IMR-90 (cell line): ENCODE measurements at regions not wholly inside any gene's neighbourhood (a gene's known extent, or its start where the extent isn't known, plus 50 kb on each side); places are given as distances from the start of the nearest gene placed in this dataset.

ENCODE experiments used
- ATAC-seq: fragments of 200-7000 bp; cut with Tn5 transposase; 2 replicates; pipeline ENCODE4 v1.9.1; 2020; ENCODE audit warnings: low read depth, mild to moderate bottlenecking, moderate library complexity
- BruUV-seq: library from RNA; stranded (reverse); fragments of 400-500 nt; replicated peaks from 2 replicates; lab custom pipeline; 2021; lab: Mats Ljungman, UMichigan
- CTCF ChIA-PET: fragments of 300-600 bp; formaldehyde crosslinking; extraction: SDS; loops from one replicate; lab custom pipeline; 2021; ENCODE audit warnings: antibody characterized with exemption; lab: Yijun Ruan, JAX
- POLR2A ChIA-PET: fragments of 300-600 bp; sonication (Branson Sonifier 250); formaldehyde crosslinking; loops from one replicate; lab custom pipeline; 2022; ENCODE audit warnings: antibody characterized with exemption; ENCODE audit not compliant: unreplicated experiment; lab: Charles Lee
- DNase-seq: peaks from one replicate; pipeline ENCODE4 v3.0.0; 2013
- H2AFZ ChIP-seq: replicated peaks from 2 replicates; pipeline ENCODE3; 2013; ENCODE audit warnings: low read length, mild to moderate bottlenecking; ENCODE audit not compliant: poor library complexity
- H2AK5ac ChIP-seq: 2 replicates; pipeline ENCODE4 v1.6.1; 2013; ENCODE audit warnings: low read depth, low read length, inconsistent platforms
- H2AK9ac ChIP-seq: replicated peaks from 2 replicates; pipeline ENCODE3; 2013; ENCODE audit warnings: mild to moderate bottlenecking, low read depth, low read length, moderate library complexity; ENCODE audit not compliant: poor library complexity
- H2BK120ac ChIP-seq: 2 replicates; pipeline ENCODE4 v1.6.1; 2013; ENCODE audit warnings: low read depth, low read length, inconsistent platforms
- H2BK15ac ChIP-seq: 3 replicates; pipeline ENCODE4 v1.6.1; 2013; ENCODE audit warnings: low read depth, low read length, inconsistent platforms
- H2BK20ac ChIP-seq: 2 replicates; pipeline ENCODE4 v1.6.1; 2013; ENCODE audit warnings: low read depth, mild to moderate bottlenecking, inconsistent platforms, low read length, moderate library complexity
- H2BK5ac ChIP-seq: 2 replicates; pipeline ENCODE4 v1.6.1; 2013; ENCODE audit warnings: mild to moderate bottlenecking, low read depth, low read length, inconsistent platforms; ENCODE audit not compliant: poor library complexity, severe bottlenecking
- H3K14ac ChIP-seq: replicated peaks from 2 replicates; pipeline ENCODE4 v1.6.1; 2013; ENCODE audit warnings: low read depth, low read length, inconsistent platforms
- H3K18ac ChIP-seq: 2 replicates; pipeline ENCODE4 v1.6.1; 2013; ENCODE audit warnings: low read depth, low read length, control low read depth
- H3K23ac ChIP-seq: 2 replicates; pipeline ENCODE4 v1.6.1; 2013; ENCODE audit warnings: low read depth, low read length, inconsistent platforms
- H3K27ac ChIP-seq: 2 replicates; pipeline ENCODE4 v1.5.1; 2013; ENCODE audit warnings: mild to moderate bottlenecking, control low read depth, low read length; ENCODE audit not compliant: insufficient read depth
- H3K27me3 ChIP-seq: 2 replicates; pipeline ENCODE4 v1.6.1; 2013; ENCODE audit warnings: low read length; ENCODE audit not compliant: control insufficient read depth, insufficient read depth
- H3K36me3 ChIP-seq: 2 replicates; pipeline ENCODE4 v1.6.1; 2013; ENCODE audit warnings: low read length, mixed read lengths; ENCODE audit not compliant: control insufficient read depth, insufficient read depth
- H3K4ac ChIP-seq: 2 replicates; pipeline ENCODE4 v1.6.1; 2013; ENCODE audit warnings: low read depth, low read length, inconsistent platforms
- H3K4me1 ChIP-seq: 2 replicates; pipeline ENCODE4 v1.6.1; 2013; ENCODE audit warnings: low read length, mixed read lengths; ENCODE audit not compliant: control insufficient read depth, insufficient read depth
- H3K4me2 ChIP-seq: 2 replicates; pipeline ENCODE4 v1.6.1; 2013; ENCODE audit warnings: low read depth, mild to moderate bottlenecking, control low read depth, low read length, moderate library complexity
- H3K4me3 ChIP-seq: 2 replicates; pipeline ENCODE4 v1.5.1; 2013; ENCODE audit warnings: low read depth, mild to moderate bottlenecking, control low read depth, low read length, moderate library complexity; ENCODE audit not compliant: insufficient read depth
- H3K56ac ChIP-seq: 2 replicates; pipeline ENCODE4 v1.6.1; 2013; ENCODE audit warnings: low read length, inconsistent platforms; ENCODE audit not compliant: insufficient read depth; ENCODE audit errors: extremely low read depth
- H3K79me1 ChIP-seq, 2 experiments: 2 replicates each; pipeline ENCODE4 v1.6.1; 2013; ENCODE audit warnings: low read length in 2 of 2, inconsistent platforms in 1 of 2, low read depth in 1 of 2
- H3K9ac ChIP-seq: 2 replicates; pipeline ENCODE4 v1.6.1; 2013; ENCODE audit warnings: low read depth, low read length, control low read depth
- H3K9me1 ChIP-seq: 2 replicates; pipeline ENCODE4 v1.6.1; 2013; ENCODE audit warnings: low read length, inconsistent platforms; ENCODE audit not compliant: insufficient read depth
- H3K9me3 ChIP-seq: 2 replicates; pipeline ENCODE4 v1.6.1; 2013; ENCODE audit warnings: low read length; ENCODE audit not compliant: control insufficient read depth, insufficient read depth
- H4K20me1 ChIP-seq: 2 replicates; pipeline ENCODE4 v1.6.1; 2013; ENCODE audit warnings: low read length, inconsistent platforms; ENCODE audit not compliant: insufficient read depth
- H4K5ac ChIP-seq: 2 replicates; pipeline ENCODE4 v1.6.1; 2013; ENCODE audit warnings: mild to moderate bottlenecking, low read depth, low read length, control low read depth
- H4K8ac ChIP-seq, 2 experiments: 2 replicates each; pipeline ENCODE4 v1.6.1; 2013; ENCODE audit warnings: low read depth in 2 of 2, low read length in 2 of 2, control low read depth in 1 of 2, inconsistent platforms in 1 of 2
- H4K91ac ChIP-seq: 2 replicates; pipeline ENCODE4 v1.6.1; 2013; ENCODE audit warnings: low read depth, low read length, inconsistent platforms; ENCODE audit not compliant: insufficient read depth
- BHLHE40 ChIP-seq: fragments of 150-350 bp; IDR thresholded peaks from 2 replicates; pipeline ENCODE4 v1.6.1; 2016; ENCODE audit warnings: mild to moderate bottlenecking, low read depth, low read length
- CEBPB ChIP-seq: IDR thresholded peaks from 2 replicates; pipeline ENCODE4 v1.6.1; 2012; ENCODE audit warnings: low read depth, low read length, improper control_type of control experiment
- CHD1 ChIP-seq: IDR thresholded peaks from 2 replicates; pipeline ENCODE4 v1.6.1; 2012; ENCODE audit warnings: low read depth, low read length, improper control_type of control experiment
- CTCF ChIP-seq: conservative IDR thresholded peaks from 2 replicates; pipeline ENCODE4 v1.5.1; 2012; ENCODE audit warnings: mild to moderate bottlenecking, low read depth, low read length, improper control_type of control experiment
- ELK1 ChIP-seq: fragments of 150-350 bp; IDR thresholded peaks from 2 replicates; pipeline ENCODE4 v1.6.1; 2016; ENCODE audit warnings: low read depth, mild to moderate bottlenecking, low read length, moderate library complexity, borderline replicate concordance
- FOS ChIP-seq: fragments of 150-350 bp; IDR thresholded peaks from 2 replicates; pipeline ENCODE4 v1.6.1; 2016; ENCODE audit warnings: low read depth, low read length
- MAFK ChIP-seq: IDR thresholded peaks from 2 replicates; pipeline ENCODE4 v1.6.1; 2012; ENCODE audit warnings: low read depth, low read length, improper control_type of control experiment
- MAZ ChIP-seq: IDR thresholded peaks from 2 replicates; pipeline ENCODE4 v1.6.1; 2012; ENCODE audit warnings: low read depth, mild to moderate bottlenecking, low read length, improper control_type of control experiment, moderate library complexity, borderline replicate concordance
- MXI1 ChIP-seq: IDR thresholded peaks from 2 replicates; pipeline ENCODE4 v1.6.1; 2012; ENCODE audit warnings: low read depth, mild to moderate bottlenecking, low read length, moderate library complexity, borderline replicate concordance
- POLR2A ChIP-seq: IDR thresholded peaks from 2 replicates; pipeline ENCODE4 v1.6.1; 2012; ENCODE audit warnings: mild to moderate bottlenecking, low read depth, low read length
- RAD21 ChIP-seq: IDR thresholded peaks from 2 replicates; pipeline ENCODE4 v1.6.1; 2012; ENCODE audit warnings: low read length, improper control_type of control experiment
- RCOR1 ChIP-seq: IDR thresholded peaks from 2 replicates; pipeline ENCODE4 v1.6.1; 2012; ENCODE audit warnings: mild to moderate bottlenecking, low read length, improper control_type of control experiment; ENCODE audit not compliant: insufficient replicate concordance
- SMC3 ChIP-seq: fragments of 150-350 bp; IDR thresholded peaks from 2 replicates; pipeline ENCODE4 v1.6.1; 2016; ENCODE audit warnings: low read depth, mild to moderate bottlenecking, antibody characterized with exemption, low read length, moderate library complexity
- USF2 ChIP-seq: fragments of 150-350 bp; IDR thresholded peaks from 2 replicates; pipeline ENCODE4 v1.6.1; 2017; ENCODE audit warnings: mild to moderate bottlenecking, antibody characterized with exemption, low read length, low read depth
- dilution Hi-C: fragments of 300-500 bp; cut with HindIII; formaldehyde crosslinking; loops from one replicate; pipeline ENCODE4 v1.14.3; 2018; ENCODE audit warnings: low sequenced_read_pairs; ENCODE audit not compliant: unreplicated experiment
- in situ Hi-C: fragments of 300-500 bp; cut with MboI; formaldehyde crosslinking; loops from 3 replicates; pipeline ENCODE4 v1.14.3; 2019; ENCODE audit warnings: low sequenced_read_pairs, inconsistent platforms, mixed read lengths
- intact Hi-C: fragments of 100-400 bp; cut with micrococcal nuclease; formaldehyde crosslinking; loops from 2 replicates; pipeline ENCODE4 v1.10.0; 2022

- H2BK15ac ChIP-seq, result no peak overlapping the region
- no peak overlapping the region for H3K4me2 ChIP-seq
- H3K4me1 ChIP-seq, result no peaks in the 10 kb centered on the region
- no peak for DNase-seq
- no peak overlapping the region for H2BK5ac ChIP-seq
- no peak overlapping the region for H3K4me3 ChIP-seq
- no peaks in the 10 kb centered on the region for H3K36me3 ChIP-seq
- H2AK9ac ChIP-seq, result no peak overlapping the region
- H2AK5ac ChIP-seq, result no peak overlapping the region
- H3K4ac ChIP-seq, result no peak overlapping the region
- no peak overlapping the region for H3K18ac ChIP-seq
- H4K5ac ChIP-seq, result no peak overlapping the region
- ChIA-PET POLR2A (no interaction called here), CTCF (no interaction called here)
- no peak overlapping the region for H3K27ac ChIP-seq
- intact Hi-C loops, result no loop called here
- TF ChIP-seq RCOR1, result no peak
- TF ChIP-seq MAFK, result no peak
- TF ChIP-seq CTCF, result no peak
- no peak for TF ChIP-seq POLR2A
- no peak for TF ChIP-seq CHD1
- no peak for TF ChIP-seq BHLHE40
- TF ChIP-seq SMC3, result no peak
- no peak for TF ChIP-seq CEBPB
- no peak for TF ChIP-seq MXI1
- no peak for TF ChIP-seq FOS
- no peak for TF ChIP-seq USF2
- no peak for TF ChIP-seq RAD21
- TF ChIP-seq ELK1, result no peak
- no peak for TF ChIP-seq MAZ
- H2AFZ ChIP-seq, result no peak overlapping the region
- no peak for ATAC-seq
- no peak overlapping the region for H4K91ac ChIP-seq
- no peaks in the 10 kb centered on the region for H3K9me1 ChIP-seq
- H3K56ac ChIP-seq, result no peak overlapping the region
- no peak overlapping the region for H2BK20ac ChIP-seq
- H3K27me3 ChIP-seq, result no peaks in the 10 kb centered on the region
- no peak overlapping the region for H2BK120ac ChIP-seq
- H3K79me1 ChIP-seq, result no peaks in the 10 kb centered on the region
- no TSS peak for BruUV-seq
- no peak overlapping the region for H3K14ac ChIP-seq
- no peak overlapping the region for H4K8ac ChIP-seq
- no peak overlapping the region for H3K9ac ChIP-seq
- in situ Hi-C loops, result no loop called here
- H4K20me1 ChIP-seq, result no peaks in the 10 kb centered on the region
- H3K9me3 ChIP-seq, result peaks cover 19% of the 10 kb centered on the region
- dilution Hi-C loops, result no loop called here
- H3K23ac ChIP-seq, result no peak overlapping the region
These were observed 115.8 kb upstream of the ALKAL2 start for GRCh38 chr2:403682-404081.
